K562 (cell line): ENCODE measurements at regions not wholly inside any gene's neighbourhood (a gene's known extent, or its start where the extent isn't known, plus 50 kb on each side); places are given as distances from the start of the nearest gene placed in this dataset.

Experiments
- ATAC-seq: fragments of 200-7000 bp; cut with Tn5 transposase; 3 replicates; pipeline ENCODE4 v1.9.1; 2020; ENCODE audit warnings: moderate library complexity
- BruUV-seq: library from RNA; stranded (reverse); fragments of 400-500 nt; replicated peaks from 2 replicates; lab custom pipeline; 2021; lab: Mats Ljungman, UMichigan
- CTCF ChIA-PET: fragments of 300-600 bp; formaldehyde crosslinking; extraction: SDS; loops from one replicate; lab custom pipeline; 2021; ENCODE audit warnings: low intra/inter-chr PET ratio; lab: Yijun Ruan, JAX
- POLR2A ChIA-PET: fragments of 300-600, 350-650 bp; sonication (Branson Sonifier 250); formaldehyde crosslinking; extraction: SDS; loops from one replicate; lab custom pipeline; 2021; ENCODE audit warnings: antibody characterized with exemption, inconsistent platforms; lab: Yijun Ruan, JAX
- DNase-seq, 4 experiments: peaks; one replicate each; pipeline versions ENCODE4 v3.0.0 to v3.0.0-alpha.2; 2011 to 2018; ENCODE audit warnings: low spot score in 3 of 4, mixed read lengths in 3 of 4; ENCODE audit errors: extremely low read depth in 1 of 4
- FAIRE-seq: peaks from 2 replicates; lab custom pipeline; 2011; peaks lifted over from hg19 to GRCh38; lab: Jason Lieb, UNC
- H2AFZ ChIP-seq: 2 replicates; pipeline ENCODE4 v1.6.0; 2011; ENCODE audit warnings: low read depth, low read length, control low read depth, inconsistent platforms
- H3K27ac ChIP-seq: fragments of 200-600 bp; 3 replicates; pipeline ENCODE4 v1.8.0; 2011; ENCODE audit warnings: low read depth, mild to moderate bottlenecking, control low read depth, inconsistent platforms, low read length, moderate library complexity, mixed read lengths; ENCODE audit errors: extremely low read depth
- H3K27me3 ChIP-seq, 2 experiments: fragments of 300-600 bp in 1 of 2; 2 replicates in 1 of 2; 3 replicates in 1 of 2; pipeline versions ENCODE4 v1.6.0 to v1.8.0; 2011; ENCODE audit warnings: inconsistent platforms in 2 of 2, low read length in 2 of 2, mild to moderate bottlenecking in 1 of 2, mixed read lengths in 1 of 2, moderate library complexity in 1 of 2; ENCODE audit not compliant: control insufficient read depth in 2 of 2, insufficient read depth in 2 of 2
- H3K36me3 ChIP-seq: fragments of 300-600 bp; 3 replicates; pipeline ENCODE4 v1.8.0; 2011; ENCODE audit warnings: mild to moderate bottlenecking, low read length, inconsistent platforms; ENCODE audit not compliant: control insufficient read depth, insufficient read depth
- H3K4me1 ChIP-seq, 2 experiments: fragments of 200-600 bp in 1 of 2; replicated peaks in 1 of 2; 2 replicates in 1 of 2; 3 replicates in 1 of 2; pipeline versions ENCODE4 v1.5.1 to v1.8.0; 2011; ENCODE audit warnings: inconsistent platforms in 2 of 2, low read length in 2 of 2, mild to moderate bottlenecking in 1 of 2, mixed read lengths in 1 of 2, moderate library complexity in 1 of 2; ENCODE audit not compliant: control insufficient read depth in 2 of 2, insufficient read depth in 2 of 2
- H3K4me2 ChIP-seq: 2 replicates; pipeline ENCODE4 v1.6.1; 2011; ENCODE audit warnings: low read length, control low read depth, inconsistent platforms, mixed read lengths; ENCODE audit not compliant: insufficient read depth
- H3K4me3 ChIP-seq: fragments of 200-600 bp; sonication (generic), shearing (Covaris generic); 2 replicates; pipeline ENCODE4 v1.5.1; 2016; ENCODE audit warnings: control low read depth, inconsistent platforms
- H3K79me2 ChIP-seq: fragments of 200-600 bp; 3 replicates; pipeline ENCODE4 v1.8.0; 2011; ENCODE audit warnings: low read length, inconsistent platforms; ENCODE audit not compliant: control insufficient read depth, insufficient read depth
- H3K9ac ChIP-seq, 2 experiments: 2 replicates each; pipeline versions ENCODE4 v1.6.0 to v1.6.1; 2011; ENCODE audit warnings: low read depth in 2 of 2, low read length in 2 of 2, control low read depth in 1 of 2, inconsistent platforms in 1 of 2, mild to moderate bottlenecking in 1 of 2, mixed read lengths in 1 of 2; ENCODE audit not compliant: insufficient read depth in 1 of 2
- H3K9me1 ChIP-seq: one replicate; pipeline ENCODE4 v1.6.0; 2011; ENCODE audit warnings: inconsistent platforms, mild to moderate bottlenecking, low read length, moderate library complexity; ENCODE audit not compliant: control insufficient read depth, insufficient read depth
- H3K9me3 ChIP-seq: replicated peaks from 2 replicates; pipeline ENCODE4 v1.5.1; 2011; ENCODE audit warnings: low read depth, low read length, inconsistent platforms; ENCODE audit not compliant: control insufficient read depth, insufficient read depth
- H4K20me1 ChIP-seq: replicated peaks from 2 replicates; pipeline ENCODE4 v1.6.1; 2011; ENCODE audit warnings: low read length, inconsistent platforms, mixed read lengths; ENCODE audit not compliant: control insufficient read depth, insufficient read depth
- BRD9 ChIP-seq: fragments of 450-650 bp; IDR thresholded peaks from 2 replicates; pipeline ENCODE4 v1.6.1; 2018; ENCODE audit warnings: low read depth; ENCODE audit not compliant: partially characterized antibody
- CBX8 ChIP-seq: fragments of 200-600 bp; sonication (generic); IDR thresholded peaks from 2 replicates; pipeline ENCODE4 v1.6.1; 2012; ENCODE audit warnings: borderline replicate concordance, mixed run types, low read depth, mild to moderate bottlenecking, moderate library complexity, mixed read lengths, low read length, control low read depth, inconsistent platforms; ENCODE audit not compliant: poor library complexity, severe bottlenecking; ENCODE audit errors: extremely low read depth
- EP400 ChIP-seq: fragments of 450-650 bp; IDR thresholded peaks from 2 replicates; pipeline ENCODE4 v1.6.1; 2017; ENCODE audit warnings: antibody characterized with exemption, mild to moderate bottlenecking, moderate library complexity
- ETV5 ChIP-seq: sonication (generic); formaldehyde crosslinking; IDR thresholded peaks from 2 replicates; pipeline ENCODE4 v1.4.0; 2020; ENCODE audit warnings: low read depth, mild to moderate bottlenecking, missing genetic modification reagents
- GABPB2 ChIP-seq: fragments of 250-450 bp; sonication (Bioruptor Pico); conservative IDR thresholded peaks from 2 replicates; pipeline ENCODE4 v1.5.1; 2021; ENCODE audit warnings: mild to moderate bottlenecking
- HDAC3 ChIP-seq: fragments of 450-650 bp; IDR thresholded peaks from 2 replicates; pipeline ENCODE4 v1.6.1; 2018; ENCODE audit warnings: borderline replicate concordance, mild to moderate bottlenecking, moderate library complexity; ENCODE audit not compliant: partially characterized antibody
- KDM1A ChIP-seq, 2 experiments: fragments of 450-650 bp; IDR thresholded peaks; 2 replicates each; pipeline ENCODE4 v1.6.1; 2016; ENCODE audit warnings: mild to moderate bottlenecking in 2 of 2
- KLF1 ChIP-seq: fragments of 450-650 bp; IDR thresholded peaks from 2 replicates; pipeline ENCODE4 v1.6.1; 2016; ENCODE audit warnings: missing genetic modification characterization, missing compliant biosample characterization
- MXI1 ChIP-seq: IDR thresholded peaks from 2 replicates; pipeline ENCODE4 v1.6.1; 2011; ENCODE audit warnings: low read depth, mild to moderate bottlenecking, improper control_type of control experiment, low read length
- PTTG1 ChIP-seq: fragments of 450-650 bp; IDR thresholded peaks from 2 replicates; pipeline ENCODE4 v1.6.1; 2016; ENCODE audit warnings: low read depth, mild to moderate bottlenecking, missing genetic modification characterization, missing compliant biosample characterization
- RBM34 ChIP-seq: fragments of 200-400 bp; formaldehyde crosslinking; IDR thresholded peaks from 2 replicates; pipeline ENCODE4 v1.6.1; 2018; ENCODE audit warnings: low read length, borderline replicate concordance; ENCODE audit not compliant: insufficient read depth
- STAT5B ChIP-seq: fragments of 250-450 bp; sonication (Bioruptor Pico); IDR thresholded peaks from 2 replicates; pipeline ENCODE4 v1.8.0; 2021; ENCODE audit warnings: mild to moderate bottlenecking, inconsistent platforms
- XRCC4 ChIP-seq: IDR thresholded peaks from one replicate; pipeline ENCODE4 v1.6.1; 2011; ENCODE audit not compliant: insufficient read depth, insufficient read length; ENCODE audit errors: extremely low read depth
- ZBTB17 ChIP-seq: fragments of 450-650 bp; formaldehyde crosslinking; IDR thresholded peaks from 2 replicates; pipeline ENCODE4 v1.4.0; 2020; ENCODE audit warnings: mild to moderate bottlenecking
- ZFPM2 ChIP-seq: fragments of 250-450 bp; sonication (Bioruptor Pico); IDR thresholded peaks from 2 replicates; pipeline ENCODE4 v1.5.1; 2022; ENCODE audit warnings: mild to moderate bottlenecking
- ZFX ChIP-seq: sonication (generic); formaldehyde crosslinking; IDR thresholded peaks from 2 replicates; pipeline ENCODE4 v1.8.0; 2022; ENCODE audit warnings: mild to moderate bottlenecking, missing genetic modification reagents, moderate library complexity
- ZNF12 ChIP-seq: sonication (generic); formaldehyde crosslinking; IDR thresholded peaks from 2 replicates; pipeline ENCODE4 v1.4.0; 2020; ENCODE audit warnings: mild to moderate bottlenecking, missing genetic modification reagents
- ZNF436 ChIP-seq: fragments of 250-450, 450-650 bp; sonication (Bioruptor Pico); formaldehyde crosslinking; IDR thresholded peaks from 2 replicates; pipeline ENCODE4 v1.7.0; 2020; ENCODE audit warnings: mild to moderate bottlenecking
- ZNF696 ChIP-seq: fragments of 250-450 bp; sonication (Bioruptor Pico); conservative IDR thresholded peaks from 2 replicates; pipeline ENCODE4 v1.4.0; 2020; ENCODE audit warnings: mild to moderate bottlenecking, moderate library complexity
- ZSCAN29 ChIP-seq: fragments of 450-650 bp; IDR thresholded peaks from 2 replicates; pipeline ENCODE4 v1.6.1; 2017
- WGBS: fragments of 100-300 bp; shearing (Covaris generic); methylation state at CpG from one replicate; pipeline ENCODE4 v1.1.6; 2016; ENCODE audit warnings: low coverage, mixed read lengths; ENCODE audit not compliant: insufficient coverage; ENCODE audit errors: missing lambda C conversion rate; 5-methylcytosine and 5-hydroxymethylcytosine counted together
- in situ Hi-C: fragments of 300-500 bp; cut with MboI; formaldehyde crosslinking; loops from 4 replicates; pipeline ENCODE4 v1.15.0; 2018; ENCODE audit warnings: inconsistent platforms, mixed read lengths
- intact Hi-C: fragments of 100-400 bp; cut with micrococcal nuclease; formaldehyde crosslinking; loops from 2 replicates; pipeline ENCODE4 v1.14.2; 2022

DNA sequence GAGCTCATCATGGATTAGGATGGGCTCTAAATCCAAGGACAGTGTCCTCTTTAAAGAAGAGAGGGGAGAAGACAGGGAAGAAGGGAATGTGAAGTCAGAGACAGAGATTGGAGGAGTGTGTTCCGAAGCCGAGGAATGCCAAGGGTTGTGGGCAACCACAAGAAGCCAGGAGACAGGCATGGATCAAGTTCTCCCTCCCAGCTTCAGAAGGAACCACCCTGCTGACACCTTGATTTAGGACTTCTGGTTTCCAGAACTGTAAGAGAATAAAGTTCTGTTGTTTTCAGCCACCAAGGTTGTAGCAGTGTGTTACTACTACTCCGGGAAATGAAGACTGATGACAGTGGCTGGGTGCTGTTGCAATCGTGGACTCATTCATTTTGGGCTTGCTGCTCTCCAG lies 120.1 kb downstream of the RPS12 start:
- in situ Hi-C loops, result no loop called here
- no peaks in the 10 kb centered on the region for H3K9me1 ChIP-seq
- CTCF ChIA-PET, result no interaction called here
- peaks cover 4 to 6% of the 10 kb centered on the region in 2 experiments; a peak in 2 of 5 replicates for H3K27me3 ChIP-seq
- H3K4me1 ChIP-seq, result no peaks in the 10 kb centered on the region
- no TSS peak for BruUV-seq
- no peak overlapping the region for H3K4me3 ChIP-seq
- FAIRE-seq (no peak), DNase-seq (no peak)
- no peak overlapping the region for H3K27ac ChIP-seq
- H3K36me3 ChIP-seq, result no peaks in the 10 kb centered on the region
- no peaks in the 10 kb centered on the region for H3K9me3 ChIP-seq
- 0% methylated on average over 4 of the region's 4 CpGs for WGBS
- TF ChIP-seq ZNF696 (CRISPR knock-in tag) (no peak), HDAC3 (no peak), ZBTB17 (CRISPR knock-in tag) (no peak), ZNF12 (no peak)
- TF ChIP-seq, all 486 proteins: peak for 0
- Histone ChIP-seq H2AFZ (no peak overlapping the region), H3K9ac (no peak overlapping the region), H3K4me2 (no peak overlapping the region), H3K79me2 (no peaks in the 10 kb centered on the region), H4K20me1 (0 out of 2 replicates have a peak, but pooled peaks cover 3% of the 10 kb centered on the region)
- intact Hi-C loops, result loop anchor here (10.0 kb wide), 2 partner anchors 620 to 980 kb away; no protein-coding TSS in a partner anchor
- ATAC-seq, result no peak
- POLR2A ChIA-PET, result no interaction called here

DNA sequence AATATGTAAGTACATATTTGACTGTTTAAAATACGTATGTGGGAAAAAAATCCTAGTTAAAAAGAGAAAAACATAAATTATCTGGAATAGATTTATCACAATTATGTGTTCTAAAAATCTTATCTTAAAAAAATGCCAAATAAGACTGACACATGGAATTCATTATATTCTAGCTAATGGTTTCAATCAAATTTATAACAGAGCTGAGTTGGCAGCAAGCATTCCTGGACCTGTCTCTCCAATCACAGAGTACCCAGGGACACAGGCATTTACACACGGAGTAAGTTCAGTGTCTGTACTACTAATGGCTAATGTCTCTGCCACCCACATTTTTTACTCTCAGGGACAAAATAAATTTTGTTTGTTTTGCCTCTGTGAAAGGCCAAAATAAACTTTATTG lies 122.3 kb downstream of the RPS12 start:
- FAIRE-seq (no peak), ATAC-seq (no peak), DNase-seq (no peak)
- Histone ChIP-seq H2AFZ (no peak overlapping the region), H3K9me1 (no peaks in the 10 kb centered on the region), H3K79me2 (no peaks in the 10 kb centered on the region), H3K27me3 (peaks cover 4 to 6% of the 10 kb centered on the region in 2 experiments; a peak in 2 of 5 replicates), H3K4me3 (no peak overlapping the region), H4K20me1 (0 out of 2 replicates have a peak, but pooled peaks cover 3% of the 10 kb centered on the region), H3K9ac (no peak overlapping the region), H3K9me3 (no peaks in the 10 kb centered on the region), H3K4me2 (no peak overlapping the region), H3K4me1 (no peaks in the 10 kb centered on the region), H3K27ac (no peak overlapping the region), H3K36me3 (no peaks in the 10 kb centered on the region)
- ChIA-PET CTCF (interaction anchor here (0.7 kb wide), 2 partner anchors 12 to 617 kb away, joined by 4 read pairs; no protein-coding TSS in a partner anchor), POLR2A (no interaction called here)
- 3% methylated on average over 2 of the region's 2 CpGs for WGBS
- in situ Hi-C loops, result no loop called here
- intact Hi-C loops, result loop anchor here (10.0 kb wide), 2 partner anchors 618 to 978 kb away; no protein-coding TSS in a partner anchor
- BruUV-seq, result no TSS peak
- TF ChIP-seq STAT5B (CRISPR knock-in tag) (no peak), KDM1A (IDR thresholded peaks at IDR 0.05) (no peak), ZBTB17 (CRISPR knock-in tag) (no peak), ETV5 (CRISPR knock-in tag) (no peak), RBM34 (no peak), EP400 (no peak), MXI1 (no peak), GABPB2 (no peak), XRCC4 (no peak), ZFPM2 (CRISPR knock-in tag) (no peak), BRD9 (no peak), ZSCAN29 (no peak), CBX8 (no peak), KLF1 (tag) (no peak), ZFX (CRISPR knock-in tag) (no peak), ZNF436 (CRISPR knock-in tag) (no peak), PTTG1 (tag) (no peak)
